Neural progenitor cell (in vitro differentiated cells): ENCODE measurements at regions not wholly inside any gene's neighbourhood (a gene's known extent, or its start where the extent isn't known, plus 50 kb on each side); places are given as distances from the start of the nearest gene placed in this dataset.

Experiments
- DNase-seq: peaks from one replicate; pipeline ENCODE4 v3.0.0-alpha.2; 2016; ENCODE audit warnings: low spot score
- H2AFZ ChIP-seq: fragments of 200-600 bp; sonication (generic); replicated peaks from 2 replicates; pipeline ENCODE4 v1.6.1; 2016; ENCODE audit warnings: antibody characterized with exemption
- H3F3A ChIP-seq: fragments of 200-600 bp; sonication (generic); 2 replicates; pipeline ENCODE4 v1.6.1; 2016; ENCODE audit warnings: antibody characterized with exemption, low read depth
- H3K27ac ChIP-seq: fragments of 200-600 bp; sonication (generic); 2 replicates; pipeline ENCODE4 v1.5.1; 2016; ENCODE audit warnings: mild to moderate bottlenecking
- H3K27me3 ChIP-seq: fragments of 200-600 bp; sonication (generic); 2 replicates; pipeline ENCODE4 v1.6.1; 2016; ENCODE audit warnings: mild to moderate bottlenecking, moderate library complexity
- H3K36me3 ChIP-seq: fragments of 200-600 bp; sonication (generic); 2 replicates; pipeline ENCODE4 v1.5.1; 2016
- H3K4me1 ChIP-seq: fragments of 200-600 bp; sonication (generic); 2 replicates; pipeline ENCODE4 v1.6.1; 2016; ENCODE audit warnings: mixed run types
- H3K4me2 ChIP-seq: fragments of 200-600 bp; sonication (generic); 2 replicates; pipeline ENCODE4 v1.6.1; 2016
- H3K4me3 ChIP-seq: fragments of 200-600 bp; sonication (generic); 2 replicates; pipeline ENCODE4 v1.5.1; 2016
- H3K79me2 ChIP-seq: fragments of 200-600 bp; sonication (generic); 2 replicates; pipeline ENCODE4 v1.6.1; 2016; ENCODE audit warnings: low read depth
- H3K9ac ChIP-seq: fragments of 200-600 bp; sonication (generic); 2 replicates; pipeline ENCODE4 v1.6.1; 2016
- H3K9me3 ChIP-seq: fragments of 200-600 bp; sonication (generic); 2 replicates; pipeline ENCODE4 v1.5.1; 2016; ENCODE audit warnings: low read depth
- H4K20me1 ChIP-seq: fragments of 200-600 bp; sonication (generic); 2 replicates; pipeline ENCODE4 v1.6.1; 2016; ENCODE audit warnings: low read depth
- H3K27ac Mint-ChIP-seq: 3 replicates; pipeline ENCODE4 v1.8.0; 2021; ENCODE audit warnings: mixed read lengths
- H3K27me3 Mint-ChIP-seq: 2 replicates; pipeline ENCODE4 v1.8.0; 2022; ENCODE audit warnings: low read depth, mild to moderate bottlenecking, inconsistent platforms, moderate library complexity, mixed read lengths; ENCODE audit not compliant: insufficient read depth
- H3K36me3 Mint-ChIP-seq: 3 replicates; pipeline ENCODE4 v1.8.0; 2021; ENCODE audit warnings: mixed read lengths
- H3K4me1 Mint-ChIP-seq: 3 replicates; pipeline ENCODE4 v1.8.0; 2021; ENCODE audit warnings: mixed read lengths
- H3K4me3 Mint-ChIP-seq: 3 replicates; pipeline ENCODE4 v1.8.0; 2021; ENCODE audit warnings: mild to moderate bottlenecking, moderate library complexity, mixed read lengths
- H3K9me3 Mint-ChIP-seq: 3 replicates; pipeline ENCODE4 v1.8.0; 2020; ENCODE audit warnings: mixed read lengths
- CTCF ChIP-seq: fragments of 200-600 bp; sonication (generic); IDR thresholded peaks from 2 replicates; pipeline ENCODE4 v1.5.1; 2017; ENCODE audit warnings: antibody characterized with exemption, mild to moderate bottlenecking
- EZH2 ChIP-seq: fragments of 200-600 bp; sonication (generic); IDR thresholded peaks from 2 replicates; pipeline ENCODE4 v1.6.1; 2017; ENCODE audit warnings: antibody characterized with exemption, mild to moderate bottlenecking, moderate library complexity
- EZH2phosphoT487 ChIP-seq: fragments of 200-600 bp; sonication (generic); IDR thresholded peaks from 2 replicates; pipeline ENCODE4 v1.6.1; 2017; ENCODE audit warnings: antibody characterized with exemption

GRCh38 chr2:19607400-19607799 lies 249.0 kb upstream of the OSR1 start:
- no peaks in the 10 kb centered on the region for H3F3A ChIP-seq
- Mint-ChIP-seq H3K27me3 (no peaks in the 10 kb centered on the region), H3K27ac (no peak overlapping the region), H3K36me3 (no peaks in the 10 kb centered on the region), H3K4me3 (no peak overlapping the region), H3K9me3 (peaks cover 2% of the 10 kb centered on the region), H3K4me1 (no peaks in the 10 kb centered on the region)
- H2AFZ ChIP-seq = no peak overlapping the region
- no peak overlapping the region for H3K4me3 ChIP-seq
- no peak overlapping the region for H3K9ac ChIP-seq
- no peak for DNase-seq
- H3K27ac ChIP-seq = no peak overlapping the region
- no peaks in the 10 kb centered on the region for H3K36me3 ChIP-seq
- no peaks in the 10 kb centered on the region for H4K20me1 ChIP-seq
- no peaks in the 10 kb centered on the region for H3K4me1 ChIP-seq
- no peaks in the 10 kb centered on the region for H3K9me3 ChIP-seq
- H3K79me2 ChIP-seq = no peaks in the 10 kb centered on the region
- no peak for TF ChIP-seq CTCF
- no peak for TF ChIP-seq EZH2
- TF ChIP-seq EZH2phosphoT487 = no peak
- no peak overlapping the region for H3K4me2 ChIP-seq
- H3K27me3 ChIP-seq = no peaks in the 10 kb centered on the region

GRCh38 chr2:19600982-19601381 lies 242.6 kb upstream of the OSR1 start:
- no peak for TF ChIP-seq EZH2phosphoT487
- no peak for TF ChIP-seq CTCF
- TF ChIP-seq EZH2 = no peak
- H3K79me2 ChIP-seq = no peaks in the 10 kb centered on the region
- H2AFZ ChIP-seq = no peak overlapping the region
- no peak overlapping the region for H3K4me3 ChIP-seq
- DNase-seq = no peak
- H3K9ac ChIP-seq = no peak overlapping the region
- Mint-ChIP-seq H3K27ac (no peak overlapping the region), H3K4me1 (no peaks in the 10 kb centered on the region), H3K4me3 (no peak overlapping the region), H3K36me3 (no peaks in the 10 kb centered on the region), H3K27me3 (peaks cover 2% of the 10 kb centered on the region), H3K9me3 (no peaks in the 10 kb centered on the region)
- no peaks in the 10 kb centered on the region for H3K27me3 ChIP-seq
- no peak overlapping the region for H3K4me2 ChIP-seq
- no peaks in the 10 kb centered on the region for H3K9me3 ChIP-seq
- no peak overlapping the region for H3K27ac ChIP-seq
- no peaks in the 10 kb centered on the region for H3F3A ChIP-seq
- H4K20me1 ChIP-seq = no peaks in the 10 kb centered on the region
- no peaks in the 10 kb centered on the region for H3K4me1 ChIP-seq
- no peaks in the 10 kb centered on the region for H3K36me3 ChIP-seq

DNA sequence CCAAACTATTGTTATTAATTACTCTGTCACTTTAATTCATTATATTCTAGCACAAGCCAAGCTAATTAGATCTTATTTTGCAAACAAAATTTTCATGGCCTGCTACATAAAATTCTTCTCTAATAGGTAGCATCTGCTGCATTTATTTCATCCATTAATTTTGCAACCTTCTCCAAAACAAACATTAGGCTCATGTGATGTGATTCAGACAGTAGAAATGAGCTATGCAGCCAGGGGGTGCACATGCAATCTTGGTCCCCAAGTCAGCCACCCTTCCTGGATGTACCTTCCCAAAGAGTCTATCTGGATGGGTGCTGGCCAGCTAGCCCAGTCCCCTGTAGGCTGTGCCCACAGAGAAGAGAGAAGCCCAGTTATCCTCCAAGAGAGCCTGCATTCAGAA lies 242.1 kb upstream of the OSR1 start:
- no peaks in the 10 kb centered on the region for H3K79me2 ChIP-seq
- H3K27me3 ChIP-seq = no peaks in the 10 kb centered on the region
- no peak overlapping the region for H2AFZ ChIP-seq
- H3K4me1 ChIP-seq = no peaks in the 10 kb centered on the region
- H3K4me1 Mint-ChIP-seq = no peaks in the 10 kb centered on the region
- no peaks in the 10 kb centered on the region for H3F3A ChIP-seq
- H3K27me3 Mint-ChIP-seq = peaks cover 2% of the 10 kb centered on the region
- H4K20me1 ChIP-seq = no peaks in the 10 kb centered on the region
- no peak for DNase-seq
- H3K27ac Mint-ChIP-seq = no peak overlapping the region
- H3K4me2 ChIP-seq = no peak overlapping the region
- no peaks in the 10 kb centered on the region for H3K36me3 Mint-ChIP-seq
- H3K36me3 ChIP-seq = no peaks in the 10 kb centered on the region
- H3K9me3 ChIP-seq = no peaks in the 10 kb centered on the region
- H3K4me3 Mint-ChIP-seq = no peak overlapping the region
- H3K27ac ChIP-seq = no peak overlapping the region
- no peaks in the 10 kb centered on the region for H3K9me3 Mint-ChIP-seq
- H3K9ac ChIP-seq = no peak overlapping the region
- no peak overlapping the region for H3K4me3 ChIP-seq
- TF ChIP-seq EZH2 = no peak
- no peak for TF ChIP-seq CTCF

DNA sequence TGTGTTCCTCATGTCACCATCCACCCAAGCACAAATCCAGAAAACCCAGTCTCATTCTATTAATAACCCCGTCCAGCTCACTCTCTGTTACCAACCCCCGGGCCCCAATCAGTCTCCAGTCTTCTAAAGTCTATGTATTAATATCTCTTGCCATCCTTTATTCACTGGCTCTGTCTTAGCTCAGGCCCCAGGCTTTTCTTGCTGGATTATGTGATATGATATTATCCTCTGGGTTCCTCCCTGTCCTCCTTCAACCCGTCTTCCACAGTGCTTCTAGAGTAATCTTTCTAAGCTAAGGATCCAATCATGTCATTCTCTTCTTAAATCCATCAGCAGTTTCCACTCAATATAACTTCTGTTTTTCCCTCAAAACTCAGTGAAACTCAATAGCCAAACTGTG lies 240.5 kb upstream of the OSR1 start:
- H3K4me2 ChIP-seq = no peak overlapping the region
- no peaks in the 10 kb centered on the region for H4K20me1 ChIP-seq
- H3F3A ChIP-seq = no peaks in the 10 kb centered on the region
- H3K4me1 ChIP-seq = no peaks in the 10 kb centered on the region
- no peak overlapping the region for H3K4me3 ChIP-seq
- no peak overlapping the region for H3K27ac ChIP-seq
- no peak overlapping the region for H2AFZ ChIP-seq
- H3K36me3 ChIP-seq = no peaks in the 10 kb centered on the region
- H3K4me1 Mint-ChIP-seq = no peaks in the 10 kb centered on the region
- no peaks in the 10 kb centered on the region for H3K9me3 ChIP-seq
- no peak overlapping the region for H3K4me3 Mint-ChIP-seq
- no peaks in the 10 kb centered on the region for H3K9me3 Mint-ChIP-seq
- no peaks in the 10 kb centered on the region for H3K79me2 ChIP-seq
- no peak overlapping the region for H3K27ac Mint-ChIP-seq
- H3K27me3 ChIP-seq = no peaks in the 10 kb centered on the region
- TF ChIP-seq EZH2phosphoT487 = no peak
- no peak overlapping the region for H3K9ac ChIP-seq
- DNase-seq = no peak
- H3K36me3 Mint-ChIP-seq = no peaks in the 10 kb centered on the region
- H3K27me3 Mint-ChIP-seq = peaks cover 2% of the 10 kb centered on the region
